ENCODE measurements at regions not wholly inside any gene's neighbourhood (a gene's known extent, or its start where the extent isn't known, plus 50 kb on each side); places are given as distances from the start of the nearest gene placed in this dataset.

DNA sequence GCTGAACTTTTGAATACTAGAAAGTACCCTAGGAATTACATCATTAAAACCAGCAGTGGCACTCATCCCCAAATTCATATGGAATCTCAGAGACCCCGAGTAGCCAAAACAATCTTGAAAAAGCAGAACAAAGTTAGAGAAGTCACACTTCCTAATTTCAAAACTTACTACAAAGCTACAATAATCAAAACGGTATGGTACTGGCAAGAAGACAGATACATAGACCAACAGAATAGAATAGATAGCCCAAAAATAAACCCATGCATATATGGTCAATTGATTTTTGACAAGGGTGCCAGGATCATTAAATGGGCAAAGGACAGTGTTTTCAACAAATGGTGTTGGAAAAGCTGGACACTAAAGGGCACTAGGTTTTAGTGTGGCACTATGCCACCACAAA, 176.0 kb upstream of the NDUFV2 start:
- TF ChIP-seq, protein P1, sequence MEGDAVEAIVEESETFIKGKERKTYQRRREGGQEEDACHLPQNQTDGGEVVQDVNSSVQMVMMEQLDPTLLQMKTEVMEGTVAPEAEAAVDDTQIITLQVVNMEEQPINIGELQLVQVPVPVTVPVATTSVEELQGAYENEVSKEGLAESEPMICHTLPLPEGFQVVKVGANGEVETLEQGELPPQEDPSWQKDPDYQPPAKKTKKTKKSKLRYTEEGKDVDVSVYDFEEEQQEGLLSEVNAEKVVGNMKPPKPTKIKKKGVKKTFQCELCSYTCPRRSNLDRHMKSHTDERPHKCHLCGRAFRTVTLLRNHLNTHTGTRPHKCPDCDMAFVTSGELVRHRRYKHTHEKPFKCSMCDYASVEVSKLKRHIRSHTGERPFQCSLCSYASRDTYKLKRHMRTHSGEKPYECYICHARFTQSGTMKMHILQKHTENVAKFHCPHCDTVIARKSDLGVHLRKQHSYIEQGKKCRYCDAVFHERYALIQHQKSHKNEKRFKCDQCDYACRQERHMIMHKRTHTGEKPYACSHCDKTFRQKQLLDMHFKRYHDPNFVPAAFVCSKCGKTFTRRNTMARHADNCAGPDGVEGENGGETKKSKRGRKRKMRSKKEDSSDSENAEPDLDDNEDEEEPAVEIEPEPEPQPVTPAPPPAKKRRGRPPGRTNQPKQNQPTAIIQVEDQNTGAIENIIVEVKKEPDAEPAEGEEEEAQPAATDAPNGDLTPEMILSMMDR (IDR thresholded peaks at IDR 0.05; ENCODE audit: extremely low read depth in 1 of 2, insufficient read depth in 1 of 2, low read depth in 1 of 2, low read length in 2 of 2), result no peak
- no peak for TF ChIP-seq POLR2A (IDR thresholded peaks at IDR 0.05; ENCODE audit: low read depth, low read length)
- TF ChIP-seq EZH2 (IDR thresholded peaks at IDR 0.05; ENCODE audit: borderline replicate concordance, low read depth, low read length, severe bottlenecking), result no peak
- TF ChIP-seq POLR2AphosphoS5 (IDR thresholded peaks at IDR 0.05; ENCODE audit: insufficient read depth, low read depth, low read length), result no peak
- TF ChIP-seq JUN (IDR thresholded peaks at IDR 0.05; ENCODE audit: borderline replicate concordance, insufficient read depth, insufficient read length, low read depth), result no peak
- TF ChIP-seq FOS (IDR thresholded peaks at IDR 0.05; ENCODE audit: borderline replicate concordance, insufficient read depth, low read length), result no peak
- TF ChIP-seq GATA2 (IDR thresholded peaks at IDR 0.05; ENCODE audit: insufficient read depth, insufficient read length, low read depth, low read length), result no peak
- TF ChIP-seq, protein P2, sequence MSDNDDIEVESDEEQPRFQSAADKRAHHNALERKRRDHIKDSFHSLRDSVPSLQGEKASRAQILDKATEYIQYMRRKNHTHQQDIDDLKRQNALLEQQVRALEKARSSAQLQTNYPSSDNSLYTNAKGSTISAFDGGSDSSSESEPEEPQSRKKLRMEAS (IDR thresholded peaks at IDR 0.05; ENCODE audit: insufficient read depth, insufficient read length), result no peak
